GM21825 (cell line): ENCODE measurements at regions not wholly inside any gene's neighbourhood (a gene's known extent, or its start where the extent isn't known, plus 50 kb on each side); places are given as distances from the start of the nearest gene placed in this dataset.
"Not testable (repeated sequence)": the region's sequence is repeated elsewhere in the genome, so short reads cannot be mapped to it uniquely, and the experiment has no call there.

Experiments
- ATAC-seq: cut with Tn5 transposase; IDR thresholded peaks from one replicate; pipeline ENCODE4 v1.9.1; 2021; ENCODE audit warnings: mild to moderate bottlenecking, moderate library complexity; ENCODE audit not compliant: unreplicated experiment

- ATAC-seq: no peak
Observed at GRCh38 chr1:214141486-214141885, 139.5 kb upstream of the SMYD2 start.

GRCh38 chr1:214143006-214143992 lies 137.7 kb upstream of the SMYD2 start:
- ATAC-seq: no peak

- ATAC-seq: not testable (repeated sequence)
Observed at GRCh38 chr1:214144521-214144920, 136.4 kb upstream of the SMYD2 start.

- ATAC-seq: no peak
Observed at GRCh38 chr1:214146523-214146922, 134.4 kb upstream of the SMYD2 start.

- ATAC-seq: no peak
Observed at GRCh38 chr1:214154596-214155292, 126.2 kb upstream of the SMYD2 start.

- ATAC-seq: no peak
Observed at GRCh38 chr1:214155987-214156625, 124.9 kb upstream of the SMYD2 start.

- ATAC-seq: no peak
Observed at GRCh38 chr1:214164173-214164572, 116.8 kb upstream of the SMYD2 start.

GRCh38 chr1:214165850-214166374 lies 115.0 kb upstream of the SMYD2 start:
- no peak for ATAC-seq

- ATAC-seq: no peak
Observed at GRCh38 chr1:214174508-214175199, 106.3 kb upstream of the SMYD2 start.

GRCh38 chr1:214178102-214178501 lies 102.9 kb upstream of the SMYD2 start:
- no peak for ATAC-seq

GRCh38 chr1:214184992-214185391 lies 96.0 kb upstream of the SMYD2 start:
- no peak for ATAC-seq

GRCh38 chr1:214186103-214186824 lies 94.7 kb upstream of the SMYD2 start:
- ATAC-seq: no peak

- no peak for ATAC-seq
Observed at GRCh38 chr1:214187121-214187900, 93.6 kb upstream of the SMYD2 start.

- no peak for ATAC-seq
Observed at GRCh38 chr1:214187933-214188332, 93.0 kb upstream of the SMYD2 start.

GRCh38 chr1:214188835-214189234 lies 92.1 kb upstream of the SMYD2 start:
- ATAC-seq: no peak

GRCh38 chr1:214192825-214193643 lies 87.9 kb upstream of the SMYD2 start:
- ATAC-seq: no peak

- ATAC-seq: no peak
Observed at GRCh38 chr1:214193691-214194090, 87.3 kb upstream of the SMYD2 start.

- no peak for ATAC-seq
Observed at GRCh38 chr1:214198571-214198970, 82.4 kb upstream of the SMYD2 start.
